SU-DHL-6 (cell line): ENCODE measurements at regions not wholly inside any gene's neighbourhood (a gene's known extent, or its start where the extent isn't known, plus 50 kb on each side); places are given as distances from the start of the nearest gene placed in this dataset.

Source experiments
- EZH2phosphoT487 ChIP-seq: fragments of 200-600 bp; sonication (generic), shearing (Covaris generic); conservative IDR thresholded peaks from 2 replicates; pipeline ENCODE4 v1.6.1; 2018; ENCODE audit warnings: mild to moderate bottlenecking, antibody characterized with exemption, low read length, moderate library complexity, mixed read lengths
- TF ChIP-seq, protein P1 (sequence below): fragments of 200-600 bp; sonication (generic); IDR thresholded peaks from one replicate; pipeline ENCODE4 v1.5.1; 2017; ENCODE audit warnings: antibody characterized with exemption, mild to moderate bottlenecking, low read length, moderate library complexity; ENCODE audit not compliant: insufficient read depth, poor library complexity, severe bottlenecking

GRCh38 chr5:133861161-133861737, 107.2 kb downstream of the C5orf15 start:
- TF ChIP-seq, protein P1, sequence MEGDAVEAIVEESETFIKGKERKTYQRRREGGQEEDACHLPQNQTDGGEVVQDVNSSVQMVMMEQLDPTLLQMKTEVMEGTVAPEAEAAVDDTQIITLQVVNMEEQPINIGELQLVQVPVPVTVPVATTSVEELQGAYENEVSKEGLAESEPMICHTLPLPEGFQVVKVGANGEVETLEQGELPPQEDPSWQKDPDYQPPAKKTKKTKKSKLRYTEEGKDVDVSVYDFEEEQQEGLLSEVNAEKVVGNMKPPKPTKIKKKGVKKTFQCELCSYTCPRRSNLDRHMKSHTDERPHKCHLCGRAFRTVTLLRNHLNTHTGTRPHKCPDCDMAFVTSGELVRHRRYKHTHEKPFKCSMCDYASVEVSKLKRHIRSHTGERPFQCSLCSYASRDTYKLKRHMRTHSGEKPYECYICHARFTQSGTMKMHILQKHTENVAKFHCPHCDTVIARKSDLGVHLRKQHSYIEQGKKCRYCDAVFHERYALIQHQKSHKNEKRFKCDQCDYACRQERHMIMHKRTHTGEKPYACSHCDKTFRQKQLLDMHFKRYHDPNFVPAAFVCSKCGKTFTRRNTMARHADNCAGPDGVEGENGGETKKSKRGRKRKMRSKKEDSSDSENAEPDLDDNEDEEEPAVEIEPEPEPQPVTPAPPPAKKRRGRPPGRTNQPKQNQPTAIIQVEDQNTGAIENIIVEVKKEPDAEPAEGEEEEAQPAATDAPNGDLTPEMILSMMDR, result no peak
- TF ChIP-seq EZH2phosphoT487, result no peak
